Liver (tissue), 3 donors: ENCODE measurements at regions not wholly inside any gene's neighbourhood (a gene's known extent, or its start where the extent isn't known, plus 50 kb on each side); places are given as distances from the start of the nearest gene placed in this dataset.

Experiments
- ATF3 ChIP-seq: IDR thresholded peaks from 2 replicates; pipeline ENCODE4 v1.6.1; 2016; ENCODE audit warnings: antibody characterized with exemption
- CTCF ChIP-seq: fragments of 150-350 bp; IDR thresholded peaks from 2 replicates; pipeline ENCODE4 v1.5.1; 2017; ENCODE audit warnings: improper control_type of control experiment, low read depth, low read length; ENCODE audit not compliant: missing input control
- GABPA ChIP-seq, 2 donors: IDR thresholded peaks in 1 of 2; conservative IDR thresholded peaks in 1 of 2; 2 replicates each; pipeline ENCODE4 v1.6.1; 2016; ENCODE audit warnings: antibody characterized with exemption in 2 of 2, mild to moderate bottlenecking in 1 of 2, moderate library complexity in 1 of 2
- RAD21 ChIP-seq, 2 donors: IDR thresholded peaks; 2 replicates each; pipeline ENCODE4 v1.6.1; 2016; ENCODE audit warnings: antibody characterized with exemption in 2 of 2, mild to moderate bottlenecking in 2 of 2
- TF ChIP-seq, protein P1 (sequence below): IDR thresholded peaks from 2 replicates; pipeline ENCODE4 v1.6.1; 2016; ENCODE audit warnings: antibody characterized with exemption
- TF ChIP-seq, protein P2 (sequence below): IDR thresholded peaks from 2 replicates; pipeline ENCODE4 v1.6.1; 2016; ENCODE audit warnings: antibody characterized with exemption
- TF ChIP-seq, protein P3 (sequence below): IDR thresholded peaks from 2 replicates; pipeline ENCODE4 v1.6.1; 2016; ENCODE audit warnings: antibody characterized with exemption, mild to moderate bottlenecking
- donor health status: healthy.
- donor health status: healthy.

DNA sequence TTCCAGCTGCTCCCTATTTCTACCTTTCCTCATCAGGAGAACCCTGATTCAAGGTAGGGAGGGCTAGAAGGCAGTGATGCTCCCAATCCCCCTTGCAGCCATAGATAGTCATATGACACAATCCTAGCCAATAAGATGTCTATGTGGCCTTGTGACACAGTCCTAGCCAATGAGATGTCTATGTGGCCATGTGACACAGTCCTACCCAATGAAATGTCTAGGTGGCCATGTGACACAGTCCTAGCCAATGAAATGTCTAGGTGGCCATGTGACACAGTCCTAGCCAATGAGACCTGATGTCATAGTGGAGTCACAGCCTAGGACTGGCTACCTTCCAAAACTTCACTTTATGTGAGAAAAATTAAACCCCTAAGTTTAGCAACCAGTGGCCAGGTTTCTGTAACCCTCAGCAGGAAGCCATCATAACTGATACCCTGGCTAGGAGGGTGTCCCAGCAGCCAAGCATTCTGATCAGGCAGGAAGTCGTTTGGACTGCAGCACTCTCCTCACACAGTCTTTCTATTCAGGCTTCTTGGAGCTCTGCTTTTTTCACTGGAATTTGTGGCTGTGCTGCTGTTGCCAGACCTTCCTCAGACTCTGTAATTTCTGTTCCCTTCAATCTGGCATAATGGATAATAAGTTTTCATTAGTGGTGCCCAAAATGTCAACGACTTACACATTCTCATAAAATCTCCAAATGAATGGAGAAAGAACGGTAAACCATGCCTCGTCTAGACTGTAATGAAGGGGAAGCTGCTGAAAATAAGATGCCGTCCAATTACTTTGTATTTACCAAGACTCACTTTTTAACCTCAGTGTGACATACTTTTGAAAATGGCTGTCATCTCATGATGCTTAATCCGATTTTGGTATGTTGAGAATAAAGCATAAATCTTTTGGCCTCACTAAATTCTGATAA lies 165.0 kb upstream of the NCKAP5 start:
- TF ChIP-seq, protein P1, sequence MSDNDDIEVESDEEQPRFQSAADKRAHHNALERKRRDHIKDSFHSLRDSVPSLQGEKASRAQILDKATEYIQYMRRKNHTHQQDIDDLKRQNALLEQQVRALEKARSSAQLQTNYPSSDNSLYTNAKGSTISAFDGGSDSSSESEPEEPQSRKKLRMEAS: no peak
- TF ChIP-seq RAD21 (IDR thresholded peaks at IDR 0.05) (no peak), CTCF (no peak), ATF3 (no peak), GABPA (IDR thresholded peaks at IDR 0.05 in 1 of 2, conservative IDR thresholded peaks at IDR 0.05 in 1 of 2) (no peak)
- TF ChIP-seq, protein P2, sequence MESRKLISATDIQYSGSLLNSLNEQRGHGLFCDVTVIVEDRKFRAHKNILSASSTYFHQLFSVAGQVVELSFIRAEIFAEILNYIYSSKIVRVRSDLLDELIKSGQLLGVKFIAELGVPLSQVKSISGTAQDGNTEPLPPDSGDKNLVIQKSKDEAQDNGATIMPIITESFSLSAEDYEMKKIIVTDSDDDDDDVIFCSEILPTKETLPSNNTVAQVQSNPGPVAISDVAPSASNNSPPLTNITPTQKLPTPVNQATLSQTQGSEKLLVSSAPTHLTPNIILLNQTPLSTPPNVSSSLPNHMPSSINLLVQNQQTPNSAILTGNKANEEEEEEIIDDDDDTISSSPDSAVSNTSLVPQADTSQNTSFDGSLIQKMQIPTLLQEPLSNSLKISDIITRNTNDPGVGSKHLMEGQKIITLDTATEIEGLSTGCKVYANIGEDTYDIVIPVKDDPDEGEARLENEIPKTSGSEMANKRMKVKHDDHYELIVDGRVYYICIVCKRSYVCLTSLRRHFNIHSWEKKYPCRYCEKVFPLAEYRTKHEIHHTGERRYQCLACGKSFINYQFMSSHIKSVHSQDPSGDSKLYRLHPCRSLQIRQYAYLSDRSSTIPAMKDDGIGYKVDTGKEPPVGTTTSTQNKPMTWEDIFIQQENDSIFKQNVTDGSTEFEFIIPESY: no peak
- TF ChIP-seq, protein P3, sequence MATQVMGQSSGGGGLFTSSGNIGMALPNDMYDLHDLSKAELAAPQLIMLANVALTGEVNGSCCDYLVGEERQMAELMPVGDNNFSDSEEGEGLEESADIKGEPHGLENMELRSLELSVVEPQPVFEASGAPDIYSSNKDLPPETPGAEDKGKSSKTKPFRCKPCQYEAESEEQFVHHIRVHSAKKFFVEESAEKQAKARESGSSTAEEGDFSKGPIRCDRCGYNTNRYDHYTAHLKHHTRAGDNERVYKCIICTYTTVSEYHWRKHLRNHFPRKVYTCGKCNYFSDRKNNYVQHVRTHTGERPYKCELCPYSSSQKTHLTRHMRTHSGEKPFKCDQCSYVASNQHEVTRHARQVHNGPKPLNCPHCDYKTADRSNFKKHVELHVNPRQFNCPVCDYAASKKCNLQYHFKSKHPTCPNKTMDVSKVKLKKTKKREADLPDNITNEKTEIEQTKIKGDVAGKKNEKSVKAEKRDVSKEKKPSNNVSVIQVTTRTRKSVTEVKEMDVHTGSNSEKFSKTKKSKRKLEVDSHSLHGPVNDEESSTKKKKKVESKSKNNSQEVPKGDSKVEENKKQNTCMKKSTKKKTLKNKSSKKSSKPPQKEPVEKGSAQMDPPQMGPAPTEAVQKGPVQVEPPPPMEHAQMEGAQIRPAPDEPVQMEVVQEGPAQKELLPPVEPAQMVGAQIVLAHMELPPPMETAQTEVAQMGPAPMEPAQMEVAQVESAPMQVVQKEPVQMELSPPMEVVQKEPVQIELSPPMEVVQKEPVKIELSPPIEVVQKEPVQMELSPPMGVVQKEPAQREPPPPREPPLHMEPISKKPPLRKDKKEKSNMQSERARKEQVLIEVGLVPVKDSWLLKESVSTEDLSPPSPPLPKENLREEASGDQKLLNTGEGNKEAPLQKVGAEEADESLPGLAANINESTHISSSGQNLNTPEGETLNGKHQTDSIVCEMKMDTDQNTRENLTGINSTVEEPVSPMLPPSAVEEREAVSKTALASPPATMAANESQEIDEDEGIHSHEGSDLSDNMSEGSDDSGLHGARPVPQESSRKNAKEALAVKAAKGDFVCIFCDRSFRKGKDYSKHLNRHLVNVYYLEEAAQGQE: no peak
